A673 (cell line): ENCODE measurements at regions not wholly inside any gene's neighbourhood (a gene's known extent, or its start where the extent isn't known, plus 50 kb on each side); places are given as distances from the start of the nearest gene placed in this dataset.
A peak's percentile ranks its signal among the peaks of the same experiment; 100 is the strongest.

ENCODE experiments used
- BruUV-seq: library from RNA; stranded (reverse); fragments of 400-500 nt; replicated peaks from 2 replicates; lab custom pipeline; 2021; lab: Mats Ljungman, UMichigan
- CTCF ChIA-PET: fragments of 300-600 bp; sonication (Branson Sonifier 250); formaldehyde crosslinking; loops from one replicate; lab custom pipeline; 2022; ENCODE audit warnings: antibody characterized with exemption; lab: Charles Lee
- POLR2A ChIA-PET: fragments of 300-600 bp; sonication (Branson Sonifier 250); formaldehyde crosslinking; loops from one replicate; lab custom pipeline; 2022; ENCODE audit warnings: antibody characterized with exemption; ENCODE audit not compliant: low non-redundant PET; lab: Charles Lee
- DNase-seq: peaks from one replicate; pipeline ENCODE4 v3.0.0-alpha.2; 2015; ENCODE audit warnings: low spot score
- H3K27ac ChIP-seq: fragments of 200-600 bp; sonication (generic); 2 replicates; pipeline ENCODE4 v1.5.1; 2016; ENCODE audit warnings: mixed run types, low read depth, mild to moderate bottlenecking, mixed read lengths, antibody characterized with exemption, low read length; ENCODE audit not compliant: poor library complexity, severe bottlenecking
- H3K27me3 ChIP-seq: fragments of 200-600 bp; sonication (generic); replicated peaks from 2 replicates; pipeline ENCODE4 v1.6.1; 2017; ENCODE audit warnings: mixed run types, low read depth, mild to moderate bottlenecking, mixed read lengths, antibody characterized with exemption, low read length; ENCODE audit not compliant: insufficient read depth, poor library complexity
- H3K36me3 ChIP-seq: fragments of 200-600 bp; sonication (generic); 2 replicates; pipeline ENCODE4 v1.6.1; 2016; ENCODE audit warnings: mixed run types, mild to moderate bottlenecking, mixed read lengths, antibody characterized with exemption, low read length; ENCODE audit not compliant: insufficient read depth, poor library complexity, severe bottlenecking
- H3K4me1 ChIP-seq: fragments of 200-600 bp; sonication (generic); 2 replicates; pipeline ENCODE4 v1.6.1; 2017; ENCODE audit warnings: mixed run types, mild to moderate bottlenecking, mixed read lengths, antibody characterized with exemption, low read length; ENCODE audit not compliant: insufficient read depth, poor library complexity, severe bottlenecking
- H3K4me3 ChIP-seq: fragments of 200-600 bp; sonication (generic); 2 replicates; pipeline ENCODE4 v1.5.1; 2016; ENCODE audit warnings: low read depth, mixed run types, mild to moderate bottlenecking, mixed read lengths, low read length; ENCODE audit not compliant: poor library complexity, severe bottlenecking
- H3K9me3 ChIP-seq: fragments of 200-600 bp; sonication (generic); 2 replicates; pipeline ENCODE4 v1.6.1; 2016; ENCODE audit warnings: mixed run types, low read depth, mild to moderate bottlenecking, mixed read lengths, antibody characterized with exemption, low read length; ENCODE audit not compliant: poor library complexity, severe bottlenecking
- EZH2 ChIP-seq: fragments of 200-600 bp; sonication (generic); IDR thresholded peaks from 2 replicates; pipeline ENCODE4 v1.6.1; 2017; ENCODE audit warnings: borderline replicate concordance, low read depth, mild to moderate bottlenecking, mixed read lengths, antibody characterized with exemption, low read length; ENCODE audit not compliant: poor library complexity, severe bottlenecking
- intact Hi-C: fragments of 100-400 bp; cut with micrococcal nuclease; formaldehyde crosslinking; loops from one replicate; pipeline ENCODE4 v1.10.0; 2022; ENCODE audit not compliant: unreplicated experiment
- TF ChIP-seq, protein P1 (sequence below): fragments of 300-800, 200-600 bp; sonication (generic); conservative IDR thresholded peaks from 2 replicates; pipeline ENCODE4 v1.5.1; 2017; ENCODE audit warnings: low read depth, mild to moderate bottlenecking, antibody characterized with exemption, low read length, moderate library complexity, mixed read lengths

- TF ChIP-seq, protein P1, sequence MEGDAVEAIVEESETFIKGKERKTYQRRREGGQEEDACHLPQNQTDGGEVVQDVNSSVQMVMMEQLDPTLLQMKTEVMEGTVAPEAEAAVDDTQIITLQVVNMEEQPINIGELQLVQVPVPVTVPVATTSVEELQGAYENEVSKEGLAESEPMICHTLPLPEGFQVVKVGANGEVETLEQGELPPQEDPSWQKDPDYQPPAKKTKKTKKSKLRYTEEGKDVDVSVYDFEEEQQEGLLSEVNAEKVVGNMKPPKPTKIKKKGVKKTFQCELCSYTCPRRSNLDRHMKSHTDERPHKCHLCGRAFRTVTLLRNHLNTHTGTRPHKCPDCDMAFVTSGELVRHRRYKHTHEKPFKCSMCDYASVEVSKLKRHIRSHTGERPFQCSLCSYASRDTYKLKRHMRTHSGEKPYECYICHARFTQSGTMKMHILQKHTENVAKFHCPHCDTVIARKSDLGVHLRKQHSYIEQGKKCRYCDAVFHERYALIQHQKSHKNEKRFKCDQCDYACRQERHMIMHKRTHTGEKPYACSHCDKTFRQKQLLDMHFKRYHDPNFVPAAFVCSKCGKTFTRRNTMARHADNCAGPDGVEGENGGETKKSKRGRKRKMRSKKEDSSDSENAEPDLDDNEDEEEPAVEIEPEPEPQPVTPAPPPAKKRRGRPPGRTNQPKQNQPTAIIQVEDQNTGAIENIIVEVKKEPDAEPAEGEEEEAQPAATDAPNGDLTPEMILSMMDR: no peak
- no peak for TF ChIP-seq EZH2
- H3K36me3 ChIP-seq: no peaks in the 10 kb centered on the region
- no peak overlapping the region for H3K27ac ChIP-seq
- H3K4me3 ChIP-seq: no peak overlapping the region
- H3K4me1 ChIP-seq: no peaks in the 10 kb centered on the region
- no peaks in the 10 kb centered on the region for H3K9me3 ChIP-seq
- POLR2A ChIA-PET: no interaction called here
- intact Hi-C loops: no loop called here
- no peak for DNase-seq
- no peaks in the 10 kb centered on the region for H3K27me3 ChIP-seq
- BruUV-seq: no TSS peak
- CTCF ChIA-PET: no interaction called here
Measured at GRCh38 chr15:47934342-47934741, 186.4 kb upstream of the SLC24A5 start.

DNA sequence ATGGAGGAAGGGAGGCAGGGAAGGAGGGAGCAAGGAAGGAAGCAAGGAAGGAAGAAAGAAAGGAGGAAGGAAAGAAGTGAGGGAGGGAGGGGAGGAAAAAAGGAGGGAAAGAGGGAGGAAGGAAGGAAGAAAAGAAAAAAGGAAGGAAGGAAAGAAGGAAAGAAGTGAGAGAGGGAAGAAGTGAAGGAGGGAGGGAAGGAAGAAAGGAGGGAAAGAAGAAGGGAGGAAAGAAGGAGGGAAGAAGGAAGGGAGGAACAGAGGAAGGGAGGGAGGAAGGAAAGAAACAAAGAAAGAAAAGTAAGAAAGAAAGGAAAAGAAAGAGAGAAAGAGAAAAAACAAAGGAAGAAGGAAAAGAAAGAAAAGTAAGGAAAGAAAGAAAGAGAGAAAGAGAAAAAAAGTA, 183.0 kb upstream of the SLC24A5 start:
- no peak overlapping the region for H3K27ac ChIP-seq
- no peaks in the 10 kb centered on the region for H3K9me3 ChIP-seq
- no peaks in the 10 kb centered on the region for H3K27me3 ChIP-seq
- H3K4me1 ChIP-seq: no peaks in the 10 kb centered on the region
- H3K36me3 ChIP-seq: no peaks in the 10 kb centered on the region
- intact Hi-C loops: no loop called here
- no peak for DNase-seq
- no peak overlapping the region for H3K4me3 ChIP-seq
- TF ChIP-seq EZH2: no peak
- TF ChIP-seq, protein P1: no peak
- POLR2A ChIA-PET: no interaction called here
- no TSS peak for BruUV-seq
- CTCF ChIA-PET: no interaction called here

- no peaks in the 10 kb centered on the region for H3K27me3 ChIP-seq
- H3K27ac ChIP-seq: no peak overlapping the region
- BruUV-seq: no TSS peak
- H3K4me3 ChIP-seq: no peak overlapping the region
- ChIA-PET POLR2A (no interaction called here), CTCF (no interaction called here)
- TF ChIP-seq, protein P1: 0 out of 2 replicates have a peak, but pooled peaks have one; percentile 24
- TF ChIP-seq EZH2: no peak
- peaks cover 38% of the 10 kb centered on the region for H3K4me1 ChIP-seq
- H3K36me3 ChIP-seq: no peaks in the 10 kb centered on the region
- no peak for DNase-seq
- intact Hi-C loops: no loop called here
- no peaks in the 10 kb centered on the region for H3K9me3 ChIP-seq
Measured at GRCh38 chr15:47944637-47945288, 176.0 kb upstream of the SLC24A5 start.
